ENCODE measurements at regions not wholly inside any gene's neighbourhood (a gene's known extent, or its start where the extent isn't known, plus 50 kb on each side); places are given as distances from the start of the nearest gene placed in this dataset.
"Not testable (repeated sequence)": the region's sequence is repeated elsewhere in the genome, so short reads cannot be mapped to it uniquely, and the experiment has no call there.

DNA sequence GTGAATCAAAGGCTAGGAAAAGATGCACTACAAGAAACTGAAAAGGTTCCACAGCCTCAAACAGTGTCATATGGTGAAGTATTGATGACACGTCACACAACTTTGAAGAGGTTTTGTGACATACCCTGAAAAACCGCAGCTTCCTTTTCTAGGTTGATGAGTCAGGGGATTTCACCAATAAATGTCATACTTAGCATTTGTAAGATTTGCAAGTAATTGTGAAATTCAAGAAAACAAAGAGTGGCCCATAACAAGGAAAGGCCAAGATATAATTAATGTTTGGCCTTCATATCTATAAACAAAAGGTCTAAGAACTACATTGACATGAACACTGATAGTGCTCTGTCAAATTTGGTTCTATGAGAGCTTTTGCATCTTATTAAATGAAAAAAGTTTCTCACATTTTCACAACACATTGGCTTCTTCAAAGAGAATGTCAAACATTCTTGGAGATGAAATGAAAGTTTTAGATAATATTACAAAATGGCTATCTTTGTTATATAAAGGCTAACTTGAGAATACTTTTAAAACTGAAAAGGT lies 62.0 kb upstream of the NAMPT start:
- 78 to 87% methylated on average over 2 of the region's 2 CpGs for WGBS, 2 donors
- no peak overlapping the region for H3K4me3 ChIP-seq
- no peak for DNase-seq
- no peak for TF ChIP-seq POLR2A (IDR thresholded peaks at IDR 0.05)
- no peak for TF ChIP-seq CTCF (IDR thresholded peaks at IDR 0.05)
- H3K4me1 ChIP-seq, result no peaks in the 10 kb centered on the region
- H3K27ac ChIP-seq, result no peak overlapping the region
- intact Hi-C loops (cut with DNase I; ENCODE audit: low total_unique reads), result no loop called here
- no peaks in the 10 kb centered on the region for H3K36me3 ChIP-seq (ENCODE audit: low read depth, missing control alignments)
- H3K27me3 ChIP-seq, result no peaks in the 10 kb centered on the region
- H3K9me3 ChIP-seq, result no peaks in the 10 kb centered on the region

DNA sequence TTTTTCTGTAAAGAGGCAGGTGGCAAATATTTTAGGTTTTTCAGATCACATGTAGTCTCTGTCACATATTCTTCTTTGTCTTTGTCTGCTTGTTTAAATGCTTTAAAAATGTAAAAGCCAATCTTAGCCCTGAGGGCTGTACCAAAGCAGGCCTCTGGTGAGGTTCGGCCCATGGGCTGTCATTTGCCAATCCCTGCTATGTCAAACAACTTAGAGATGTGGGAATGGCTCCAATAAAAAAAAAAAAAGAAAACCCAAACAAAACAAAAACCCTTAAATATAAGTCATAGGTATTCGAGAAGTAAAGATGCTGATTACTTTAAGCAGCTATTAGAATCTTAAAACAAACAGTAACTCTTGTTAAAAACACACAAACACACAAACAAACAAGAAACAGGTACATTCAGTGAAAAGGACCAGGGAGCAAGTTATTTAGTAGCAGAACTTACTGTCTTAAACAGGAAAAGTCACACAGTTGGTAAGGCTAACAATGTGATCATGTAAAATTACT lies 61.4 kb upstream of the NAMPT start:
- WGBS, 2 donors, result 79 to 89% methylated on average over 2 of the region's 2 CpGs
- Histone ChIP-seq H3K36me3 (ENCODE audit: low read depth, missing control alignments) (no peaks in the 10 kb centered on the region), H3K27me3 (no peaks in the 10 kb centered on the region), H3K27ac (no peak overlapping the region), H3K9me3 (no peaks in the 10 kb centered on the region), H3K4me3 (no peak overlapping the region), H3K4me1 (no peaks in the 10 kb centered on the region)
- no peak for DNase-seq
- intact Hi-C loops (cut with DNase I; ENCODE audit: low total_unique reads), result no loop called here
- TF ChIP-seq POLR2A (IDR thresholded peaks at IDR 0.05) (no peak), CTCF (IDR thresholded peaks at IDR 0.05) (no peak)

GRCh38 chr7:106345421-106346166 lies 60.8 kb upstream of the NAMPT start:
- DNase-seq, result no peak
- no peak for TF ChIP-seq POLR2A (IDR thresholded peaks at IDR 0.05)
- TF ChIP-seq CTCF (IDR thresholded peaks at IDR 0.05), result no peak
- Histone ChIP-seq H3K4me1 (no peaks in the 10 kb centered on the region), H3K36me3 (ENCODE audit: low read depth, missing control alignments) (no peaks in the 10 kb centered on the region), H3K4me3 (no peak overlapping the region), H3K27ac (no peak overlapping the region), H3K27me3 (no peaks in the 10 kb centered on the region), H3K9me3 (no peaks in the 10 kb centered on the region)
- intact Hi-C loops (cut with DNase I; ENCODE audit: low total_unique reads), result no loop called here
- WGBS, 2 donors, result 71 to 75% methylated on average over 2 of the region's 2 CpGs

GRCh38 chr7:106344861-106345260 lies 60.1 kb upstream of the NAMPT start:
- TF ChIP-seq CTCF (IDR thresholded peaks at IDR 0.05), result no peak
- no peak for TF ChIP-seq POLR2A (IDR thresholded peaks at IDR 0.05)
- no peak overlapping the region for H3K4me3 ChIP-seq
- 93 to 94% methylated on average over 4 of the region's 4 CpGs for WGBS, 2 donors
- H3K27me3 ChIP-seq, result no peaks in the 10 kb centered on the region
- no peaks in the 10 kb centered on the region for H3K36me3 ChIP-seq (ENCODE audit: low read depth, missing control alignments)
- no peak overlapping the region for H3K27ac ChIP-seq
- DNase-seq, result no peak
- intact Hi-C loops (cut with DNase I; ENCODE audit: low total_unique reads), result no loop called here
- H3K4me1 ChIP-seq, result no peaks in the 10 kb centered on the region
- no peaks in the 10 kb centered on the region for H3K9me3 ChIP-seq

- intact Hi-C loops (cut with DNase I; ENCODE audit: low total_unique reads), result no loop called here
- no peaks in the 10 kb centered on the region for H3K27me3 ChIP-seq
- no peak for TF ChIP-seq CTCF (IDR thresholded peaks at IDR 0.05)
- H3K27ac ChIP-seq, result no peak overlapping the region
- H3K4me3 ChIP-seq, result no peak overlapping the region
- no peaks in the 10 kb centered on the region for H3K4me1 ChIP-seq
- H3K9me3 ChIP-seq, result no peaks in the 10 kb centered on the region
- whole genome bisulfite sequencing, 2 donors, result 76 to 83% methylated on average over 3 of the region's 3 CpGs
- H3K36me3 ChIP-seq (ENCODE audit: low read depth, missing control alignments), result no peaks in the 10 kb centered on the region
- DNase-seq, result no peak
Measured at GRCh38 chr7:106344211-106344610, 59.4 kb upstream of the NAMPT start.

DNA sequence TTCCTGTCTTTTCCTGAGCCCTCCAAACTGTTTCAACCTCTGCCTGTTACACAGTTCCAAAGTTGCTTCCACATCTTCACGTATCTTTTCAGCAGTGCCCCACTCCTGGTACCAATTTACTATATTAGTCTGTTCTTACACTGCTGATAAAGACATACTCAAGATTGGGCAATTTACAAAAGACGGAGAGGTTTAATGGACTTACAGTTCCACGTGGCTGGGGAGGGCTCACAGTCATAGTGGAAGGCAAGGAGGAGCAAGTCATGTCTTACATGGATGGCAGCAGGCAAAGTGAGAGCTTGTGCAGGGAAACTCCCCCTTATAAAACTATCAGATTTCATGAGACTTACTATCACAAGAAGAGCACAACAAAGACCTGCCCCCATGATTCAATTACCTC lies 57.3 kb upstream of the NAMPT start:
- WGBS, 2 donors, result 81 to 82% methylated on average over 3 of the region's 3 CpGs
- H3K4me3 ChIP-seq; H3K27me3 ChIP-seq; H3K9me3 ChIP-seq; H3K36me3 ChIP-seq (ENCODE audit: low read depth, missing control alignments); H3K4me1 ChIP-seq; DNase-seq; intact Hi-C loops (cut with DNase I; ENCODE audit: low total_unique reads); H3K27ac ChIP-seq: not testable (repeated sequence)

DNA sequence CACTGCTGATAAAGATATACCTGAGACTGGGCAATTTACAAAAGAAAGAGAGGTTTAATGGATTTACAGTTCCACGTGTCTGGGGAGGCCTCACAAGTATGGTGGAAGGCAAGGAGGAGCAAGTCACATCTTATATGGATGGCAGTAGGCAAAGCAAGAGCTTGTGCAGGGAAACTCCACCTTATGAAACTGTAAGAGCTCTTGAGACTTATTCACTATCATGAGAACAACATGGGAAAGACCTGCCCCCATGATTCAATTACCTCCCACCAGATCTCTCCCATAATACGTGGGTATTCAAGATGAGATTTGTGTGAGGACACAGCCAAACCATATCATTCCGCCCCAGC lies 55.4 kb upstream of the NAMPT start:
- H3K27ac ChIP-seq; H3K4me3 ChIP-seq; DNase-seq; intact Hi-C loops (cut with DNase I; ENCODE audit: low total_unique reads); H3K27me3 ChIP-seq; H3K9me3 ChIP-seq; H3K36me3 ChIP-seq (ENCODE audit: low read depth, missing control alignments); H3K4me1 ChIP-seq: not testable (repeated sequence)
- WGBS, 2 donors, result 57 to 74% methylated on average over 3 of the region's 3 CpGs
